CD14-positive monocyte (primary cell): ENCODE measurements at regions not wholly inside any gene's neighbourhood (a gene's known extent, or its start where the extent isn't known, plus 50 kb on each side); places are given as distances from the start of the nearest gene placed in this dataset.
A peak's percentile ranks its signal among the peaks of the same experiment; 100 is the strongest.

Experiments used
- DNase-seq, 3 donors: peaks; one replicate each; pipeline ENCODE4 v3.0.0-alpha.2; 2011 to 2022
- H2AFZ ChIP-seq: 2 replicates; pipeline ENCODE4 v1.6.0; 2012; ENCODE audit warnings: mild to moderate bottlenecking, low read depth, low read length, inconsistent platforms; ENCODE audit not compliant: insufficient read depth, poor library complexity, severe bottlenecking
- H3K27ac ChIP-seq, 2 donors: 1 replicate in 1 of 2; 2 replicates in 1 of 2; pipeline ENCODE4 v1.5.1; 2012 to 2013; ENCODE audit warnings: low read length in 2 of 2, control low read depth in 1 of 2, inconsistent platforms in 1 of 2, low read depth in 1 of 2, mild to moderate bottlenecking in 1 of 2
- H3K27me3 ChIP-seq, 2 donors: one replicate each; pipeline versions ENCODE4 v1.6.0 to v1.6.1; 2011 to 2013; ENCODE audit warnings: low read length in 2 of 2; ENCODE audit not compliant: control insufficient read depth in 2 of 2, insufficient read depth in 2 of 2
- H3K36me3 ChIP-seq, 2 donors: replicated peaks in 1 of 2; 1 replicate in 1 of 2; 2 replicates in 1 of 2; pipeline versions ENCODE4 v1.5.1 to v1.6.1; 2012 to 2013; ENCODE audit warnings: low read length in 2 of 2, control low read depth in 1 of 2, inconsistent platforms in 1 of 2, mild to moderate bottlenecking in 1 of 2; ENCODE audit not compliant: insufficient read depth in 2 of 2, control insufficient read depth in 1 of 2
- H3K4me1 ChIP-seq, 2 donors: 1 replicate in 1 of 2; 2 replicates in 1 of 2; pipeline versions ENCODE4 v1.5.1 to v1.6.1; 2012 to 2013; ENCODE audit warnings: low read length in 2 of 2, control low read depth in 1 of 2, inconsistent platforms in 1 of 2, mild to moderate bottlenecking in 1 of 2, moderate library complexity in 1 of 2; ENCODE audit not compliant: insufficient read depth in 2 of 2, control insufficient read depth in 1 of 2
- H3K4me2 ChIP-seq: replicated peaks from 2 replicates; pipeline ENCODE3; 2012; ENCODE audit warnings: low read length, moderate library complexity, mild to moderate bottlenecking; ENCODE audit not compliant: poor library complexity, severe bottlenecking; ENCODE audit errors: extremely low read depth
- H3K4me3 ChIP-seq, 3 experiments: fragments of 200-600 bp in 1 of 3; sonication (generic) in 1 of 3; replicated peaks in 1 of 3; 1 replicate in 2 of 3; 2 replicates in 1 of 3; pipeline ENCODE4 v1.5.1; 2011 to 2013; ENCODE audit warnings: low read length in 3 of 3, mild to moderate bottlenecking in 3 of 3, control low read depth in 2 of 3, low read depth in 2 of 3, inconsistent platforms in 1 of 3, moderate library complexity in 1 of 3
- H3K79me2 ChIP-seq: 2 replicates; pipeline ENCODE4 v1.6.0; 2012; ENCODE audit warnings: mild to moderate bottlenecking, control low read depth, inconsistent platforms, low read length, moderate library complexity; ENCODE audit not compliant: insufficient read depth
- H3K9ac ChIP-seq: 2 replicates; pipeline ENCODE4 v1.6.0; 2017; ENCODE audit warnings: low read length, mild to moderate bottlenecking; ENCODE audit not compliant: insufficient read depth, poor library complexity, severe bottlenecking
- H3K9me3 ChIP-seq, 2 donors: replicated peaks in 1 of 2; 1 replicate in 1 of 2; 2 replicates in 1 of 2; pipeline versions ENCODE4 v1.5.1 to v1.6.1; 2012 to 2013; ENCODE audit warnings: low read length in 2 of 2, control low read depth in 1 of 2; ENCODE audit not compliant: control insufficient read depth in 1 of 2, insufficient read depth in 1 of 2
- H4K20me1 ChIP-seq: 2 replicates; pipeline ENCODE4 v1.6.0; 2012; ENCODE audit warnings: mild to moderate bottlenecking, low read length, control low read depth, moderate library complexity; ENCODE audit not compliant: insufficient read depth
- H3K27ac Mint-ChIP-seq, 7 donors: one replicate each; pipeline ENCODE4 v1.8.0; 2020; ENCODE audit warnings: mild to moderate bottlenecking in 7 of 7, mixed read lengths in 7 of 7, moderate library complexity in 6 of 7, inconsistent platforms in 2 of 7
- H3K27me3 Mint-ChIP-seq, 3 donors: one replicate each; pipeline ENCODE4 v1.8.0; 2021 to 2022; ENCODE audit warnings: low read depth in 3 of 3, mild to moderate bottlenecking in 3 of 3, mixed read lengths in 3 of 3, moderate library complexity in 3 of 3, inconsistent platforms in 1 of 3
- H3K36me3 Mint-ChIP-seq, 2 donors: one replicate each; pipeline ENCODE4 v1.8.0; 2020; ENCODE audit warnings: mixed read lengths in 2 of 2, inconsistent platforms in 1 of 2, mild to moderate bottlenecking in 1 of 2
- H3K4me1 Mint-ChIP-seq: one replicate; pipeline ENCODE4 v1.8.0; 2020; ENCODE audit warnings: mild to moderate bottlenecking, mixed read lengths
- H3K4me3 Mint-ChIP-seq, 2 donors: one replicate each; pipeline ENCODE4 v1.8.0; 2020; ENCODE audit warnings: mild to moderate bottlenecking in 2 of 2, mixed read lengths in 2 of 2, moderate library complexity in 1 of 2
- H3K9me3 Mint-ChIP-seq, 7 donors: one replicate each; pipeline ENCODE4 v1.8.0; 2020 to 2022; ENCODE audit warnings: mixed read lengths in 7 of 7, mild to moderate bottlenecking in 6 of 7, moderate library complexity in 6 of 7, inconsistent platforms in 2 of 7
- WGBS: methylation state at CpG from one replicate; pipeline ENCODE4 v1.1.5; 2013; ENCODE audit warnings: missing lambda C conversion rate; ENCODE audit not compliant: insufficient coverage; 5-methylcytosine and 5-hydroxymethylcytosine counted together
- intact Hi-C, 2 donors: fragments of 100-400 bp; cut with micrococcal nuclease; formaldehyde crosslinking; loops; one replicate each; pipeline versions ENCODE4 v1.15.0 to v1.15.1; 2023
- TF ChIP-seq, protein P1 (sequence below): fragments of 200-600 bp; IDR thresholded peaks from one replicate; pipeline ENCODE4 v1.8.0; 2022; ENCODE audit warnings: antibody characterized with exemption, mild to moderate bottlenecking

DNA sequence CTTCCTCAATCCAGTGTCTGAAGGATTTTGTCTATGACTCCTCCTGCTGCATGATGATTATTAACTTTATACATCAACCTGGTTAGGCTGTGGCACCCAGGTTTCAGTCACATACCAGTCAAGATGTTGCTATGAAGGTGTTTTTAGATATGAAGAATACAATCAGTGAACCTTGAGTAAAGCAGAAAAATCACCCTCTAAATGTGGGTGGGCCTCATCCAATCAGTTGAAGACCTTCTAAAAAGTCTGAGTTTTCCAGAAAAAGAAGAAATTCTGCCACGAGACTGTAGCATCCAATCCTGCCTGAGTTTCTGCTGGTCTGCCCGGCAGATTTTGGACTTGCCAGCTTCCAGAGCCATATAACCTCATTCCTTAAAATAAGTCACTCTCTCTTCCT, 126.1 kb upstream of the FRMD4A start:
- peaks cover 2 to 4% (median 3%) of the 10 kb centered on the region in 3 donors for H3K27me3 Mint-ChIP-seq
- H3K27ac Mint-ChIP-seq, result no peak overlapping the region
- TF ChIP-seq, protein P1, sequence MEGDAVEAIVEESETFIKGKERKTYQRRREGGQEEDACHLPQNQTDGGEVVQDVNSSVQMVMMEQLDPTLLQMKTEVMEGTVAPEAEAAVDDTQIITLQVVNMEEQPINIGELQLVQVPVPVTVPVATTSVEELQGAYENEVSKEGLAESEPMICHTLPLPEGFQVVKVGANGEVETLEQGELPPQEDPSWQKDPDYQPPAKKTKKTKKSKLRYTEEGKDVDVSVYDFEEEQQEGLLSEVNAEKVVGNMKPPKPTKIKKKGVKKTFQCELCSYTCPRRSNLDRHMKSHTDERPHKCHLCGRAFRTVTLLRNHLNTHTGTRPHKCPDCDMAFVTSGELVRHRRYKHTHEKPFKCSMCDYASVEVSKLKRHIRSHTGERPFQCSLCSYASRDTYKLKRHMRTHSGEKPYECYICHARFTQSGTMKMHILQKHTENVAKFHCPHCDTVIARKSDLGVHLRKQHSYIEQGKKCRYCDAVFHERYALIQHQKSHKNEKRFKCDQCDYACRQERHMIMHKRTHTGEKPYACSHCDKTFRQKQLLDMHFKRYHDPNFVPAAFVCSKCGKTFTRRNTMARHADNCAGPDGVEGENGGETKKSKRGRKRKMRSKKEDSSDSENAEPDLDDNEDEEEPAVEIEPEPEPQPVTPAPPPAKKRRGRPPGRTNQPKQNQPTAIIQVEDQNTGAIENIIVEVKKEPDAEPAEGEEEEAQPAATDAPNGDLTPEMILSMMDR, result no peak
- intact Hi-C loops, result no loop called here
- no peaks in the 10 kb centered on the region for H3K4me1 Mint-ChIP-seq
- no peak overlapping the region for H3K4me2 ChIP-seq
- no peaks in the 10 kb centered on the region for H3K79me2 ChIP-seq
- no peaks in the 10 kb centered on the region for H3K36me3 ChIP-seq
- H3K27me3 ChIP-seq, result peaks cover 0 to 5% of the 10 kb centered on the region in 2 donors
- no peak overlapping the region for H2AFZ ChIP-seq
- H4K20me1 ChIP-seq, result no peaks in the 10 kb centered on the region
- H3K4me3 ChIP-seq, result no peak overlapping the region
- no peaks in the 10 kb centered on the region for H3K9me3 ChIP-seq
- H3K4me1 ChIP-seq, result no peaks in the 10 kb centered on the region
- no peak for DNase-seq
- no peak overlapping the region for H3K4me3 Mint-ChIP-seq
- no peak overlapping the region for H3K27ac ChIP-seq
- no peaks in the 10 kb centered on the region for H3K36me3 Mint-ChIP-seq
- H3K9me3 Mint-ChIP-seq, result peaks cover 0 to 10% (median 4%) of the 10 kb centered on the region in 7 donors
- WGBS, result 80% methylated on average over 1 of the region's 2 CpGs
- no peak overlapping the region for H3K9ac ChIP-seq

DNA sequence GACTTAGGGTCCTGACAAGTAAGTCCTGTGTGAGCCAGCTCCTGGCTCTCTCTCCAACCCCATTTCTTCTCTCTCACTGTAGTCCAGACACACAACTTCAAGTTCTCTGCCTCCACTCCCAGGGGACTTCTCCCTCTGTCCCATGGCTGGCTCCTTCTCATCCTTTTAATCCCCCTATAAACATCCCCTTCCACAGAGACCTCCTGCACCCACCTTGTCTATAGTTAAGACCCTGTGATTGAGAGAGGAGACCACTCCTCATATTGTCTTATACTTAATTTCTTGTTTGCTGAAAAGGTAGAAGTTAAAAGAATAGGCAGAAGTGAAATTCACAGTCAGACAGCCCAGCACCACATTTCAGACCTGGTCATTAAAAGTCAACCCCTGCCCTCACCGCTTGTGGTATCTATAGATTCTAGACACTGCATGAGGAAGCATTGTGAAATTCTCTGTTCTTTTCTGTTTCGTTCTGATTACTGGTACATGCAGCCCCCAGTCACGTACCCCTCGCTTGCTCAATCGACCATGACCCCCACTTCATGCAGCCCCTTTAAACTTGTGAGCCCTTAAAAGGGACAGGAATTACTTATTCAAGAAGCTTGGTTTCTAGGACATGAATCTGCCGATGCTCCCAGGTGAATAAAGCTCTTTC, 125.6 kb upstream of the FRMD4A start:
- H3K4me3 Mint-ChIP-seq, result no peak overlapping the region
- Histone ChIP-seq H3K27ac (no peak overlapping the region), H3K9ac (no peak overlapping the region), H3K36me3 (no peaks in the 10 kb centered on the region), H3K4me3 (no peak overlapping the region), H3K4me1 (no peaks in the 10 kb centered on the region), H3K4me2 (no peak overlapping the region), H3K27me3 (peaks cover 0 to 5% of the 10 kb centered on the region in 2 donors), H2AFZ (no peak overlapping the region), H3K9me3 (no peaks in the 10 kb centered on the region), H3K79me2 (no peaks in the 10 kb centered on the region), H4K20me1 (no peaks in the 10 kb centered on the region)
- DNase-seq, result no peak
- intact Hi-C loops, result no loop called here
- H3K27ac Mint-ChIP-seq, result peak overlapping the region in 1 of 7 donors; percentile 5
- WGBS, result 40% methylated on average over 1 of the region's 6 CpGs
- H3K9me3 Mint-ChIP-seq, result peaks cover 0 to 10% (median 4%) of the 10 kb centered on the region in 7 donors
- H3K36me3 Mint-ChIP-seq, result no peaks in the 10 kb centered on the region
- H3K27me3 Mint-ChIP-seq, result peaks cover 2 to 3% (median 2%) of the 10 kb centered on the region in 3 donors
- H3K4me1 Mint-ChIP-seq, result no peaks in the 10 kb centered on the region
- TF ChIP-seq, protein P1, result no peak
